Calu3 (cell line): ENCODE measurements at regions not wholly inside any gene's neighbourhood (a gene's known extent, or its start where the extent isn't known, plus 50 kb on each side); places are given as distances from the start of the nearest gene placed in this dataset.

ENCODE experiments used
- BruUV-seq: library from RNA; stranded (reverse); fragments of 400-500 nt; replicated peaks from 2 replicates; lab custom pipeline; 2021; lab: Mats Ljungman, UMichigan
- CTCF ChIA-PET: fragments of 300-600 bp; sonication (Branson Sonifier 250); formaldehyde crosslinking; loops from one replicate; lab custom pipeline; 2022; ENCODE audit warnings: antibody characterized with exemption; lab: Charles Lee
- DNase-seq: peaks from one replicate; pipeline ENCODE4 v3.0.0; 2022
- H3K27ac Mint-ChIP-seq: one replicate; pipeline ENCODE4 v1.8.0; 2022; ENCODE audit warnings: mixed read lengths; ENCODE audit not compliant: unreplicated experiment
- H3K27me3 Mint-ChIP-seq: one replicate; pipeline ENCODE4 v1.8.0; 2022; ENCODE audit warnings: mixed read lengths; ENCODE audit not compliant: unreplicated experiment
- H3K36me3 Mint-ChIP-seq: one replicate; pipeline ENCODE4 v1.8.0; 2022; ENCODE audit warnings: mild to moderate bottlenecking, moderate library complexity, mixed read lengths; ENCODE audit not compliant: insufficient read depth, unreplicated experiment
- H3K4me1 Mint-ChIP-seq: one replicate; pipeline ENCODE4 v1.8.0; 2022; ENCODE audit warnings: mild to moderate bottlenecking, low read depth, mixed read lengths; ENCODE audit not compliant: unreplicated experiment
- H3K4me3 Mint-ChIP-seq: one replicate; pipeline ENCODE4 v1.8.0; 2022; ENCODE audit warnings: mild to moderate bottlenecking, low read depth, moderate library complexity, mixed read lengths; ENCODE audit not compliant: unreplicated experiment
- H3K9me3 Mint-ChIP-seq: one replicate; pipeline ENCODE4 v1.8.0; 2022; ENCODE audit warnings: low read depth, mixed read lengths; ENCODE audit not compliant: unreplicated experiment
- intact Hi-C: fragments of 100-400 bp; cut with micrococcal nuclease; formaldehyde crosslinking; loops from one replicate; pipeline ENCODE4 v1.10.0; 2022; ENCODE audit not compliant: unreplicated experiment
- TF ChIP-seq, protein P1 (sequence below): fragments of 200-600 bp; IDR thresholded peaks from one replicate; pipeline ENCODE4 v1.8.0; 2022; ENCODE audit warnings: antibody characterized with exemption; ENCODE audit not compliant: unreplicated experiment

DNA sequence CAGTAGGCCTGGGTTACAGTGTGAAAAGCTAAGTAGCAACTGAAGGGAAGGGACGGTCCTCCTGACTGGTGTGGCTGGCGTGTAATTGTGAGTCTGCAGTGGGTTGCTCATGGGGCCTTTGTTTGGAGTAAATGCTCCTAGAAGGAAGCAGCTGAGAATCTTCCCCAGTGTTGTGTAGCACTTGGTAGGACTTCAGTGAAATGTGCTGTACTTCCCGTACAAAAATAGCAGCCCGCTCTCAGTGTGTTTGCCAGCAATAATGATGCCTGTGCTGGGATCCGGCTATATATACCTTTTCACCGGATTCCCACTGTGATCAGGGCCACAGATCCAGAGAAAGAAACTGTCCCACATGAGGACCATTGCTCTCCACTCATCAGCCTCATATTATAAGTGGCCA, 175.7 kb upstream of the NTM start:
- no TSS peak for BruUV-seq
- intact Hi-C loops = no loop called here
- Mint-ChIP-seq H3K4me3 (no peak overlapping the region), H3K36me3 (no peaks in the 10 kb centered on the region), H3K27me3 (no peaks in the 10 kb centered on the region), H3K4me1 (no peaks in the 10 kb centered on the region), H3K9me3 (peaks cover 2% of the 10 kb centered on the region), H3K27ac (no peak overlapping the region)
- TF ChIP-seq, protein P1, sequence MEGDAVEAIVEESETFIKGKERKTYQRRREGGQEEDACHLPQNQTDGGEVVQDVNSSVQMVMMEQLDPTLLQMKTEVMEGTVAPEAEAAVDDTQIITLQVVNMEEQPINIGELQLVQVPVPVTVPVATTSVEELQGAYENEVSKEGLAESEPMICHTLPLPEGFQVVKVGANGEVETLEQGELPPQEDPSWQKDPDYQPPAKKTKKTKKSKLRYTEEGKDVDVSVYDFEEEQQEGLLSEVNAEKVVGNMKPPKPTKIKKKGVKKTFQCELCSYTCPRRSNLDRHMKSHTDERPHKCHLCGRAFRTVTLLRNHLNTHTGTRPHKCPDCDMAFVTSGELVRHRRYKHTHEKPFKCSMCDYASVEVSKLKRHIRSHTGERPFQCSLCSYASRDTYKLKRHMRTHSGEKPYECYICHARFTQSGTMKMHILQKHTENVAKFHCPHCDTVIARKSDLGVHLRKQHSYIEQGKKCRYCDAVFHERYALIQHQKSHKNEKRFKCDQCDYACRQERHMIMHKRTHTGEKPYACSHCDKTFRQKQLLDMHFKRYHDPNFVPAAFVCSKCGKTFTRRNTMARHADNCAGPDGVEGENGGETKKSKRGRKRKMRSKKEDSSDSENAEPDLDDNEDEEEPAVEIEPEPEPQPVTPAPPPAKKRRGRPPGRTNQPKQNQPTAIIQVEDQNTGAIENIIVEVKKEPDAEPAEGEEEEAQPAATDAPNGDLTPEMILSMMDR = no peak
- no peak for DNase-seq
- CTCF ChIA-PET = no interaction called here

DNA sequence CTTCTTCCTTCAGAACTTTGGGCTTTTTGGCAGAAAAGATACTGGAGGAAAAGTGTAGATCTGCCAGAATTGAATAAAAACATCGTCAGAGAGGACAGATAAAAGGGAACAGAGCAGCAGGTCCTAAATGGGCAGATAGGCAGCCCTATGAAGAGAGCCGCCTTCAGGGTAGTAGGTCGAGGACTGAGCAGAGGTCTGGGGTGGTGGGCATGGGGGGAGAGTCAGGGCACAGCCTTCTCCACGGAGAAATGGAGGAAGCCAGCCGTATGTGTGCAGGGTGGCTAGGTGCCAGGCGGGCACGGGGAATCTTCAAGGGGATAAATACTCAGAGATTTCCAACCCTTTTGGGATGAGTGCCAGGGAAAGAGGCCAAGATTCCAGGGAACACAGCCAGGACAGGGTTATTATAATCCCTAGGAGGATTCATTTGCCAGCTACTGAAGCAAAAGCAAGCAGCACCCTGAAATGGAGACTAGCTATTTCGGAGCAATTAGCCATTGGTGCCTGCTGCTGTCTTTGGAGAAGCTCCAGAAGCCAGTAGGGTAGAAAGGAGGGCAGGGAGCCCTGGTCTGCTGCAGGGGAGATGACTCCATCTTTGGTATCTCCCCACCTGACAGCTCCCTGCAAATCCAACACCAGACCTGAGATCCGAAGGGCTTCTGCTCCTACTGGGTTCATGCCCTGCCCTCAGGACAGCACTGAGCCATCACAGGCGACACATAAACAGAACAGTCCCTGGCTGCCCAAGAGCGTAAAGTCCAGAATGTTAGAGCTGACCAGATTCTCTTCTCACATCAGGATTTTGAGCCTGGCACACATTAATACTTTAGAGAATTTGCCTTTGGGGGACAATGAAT, 174.5 kb upstream of the NTM start:
- Mint-ChIP-seq H3K27ac (no peak overlapping the region), H3K27me3 (no peaks in the 10 kb centered on the region), H3K4me3 (no peak overlapping the region), H3K36me3 (no peaks in the 10 kb centered on the region), H3K4me1 (no peaks in the 10 kb centered on the region), H3K9me3 (peaks cover 2% of the 10 kb centered on the region)
- intact Hi-C loops = no loop called here
- CTCF ChIA-PET = no interaction called here
- TF ChIP-seq, protein P1 = no peak
- no TSS peak for BruUV-seq
- DNase-seq = no peak

DNA sequence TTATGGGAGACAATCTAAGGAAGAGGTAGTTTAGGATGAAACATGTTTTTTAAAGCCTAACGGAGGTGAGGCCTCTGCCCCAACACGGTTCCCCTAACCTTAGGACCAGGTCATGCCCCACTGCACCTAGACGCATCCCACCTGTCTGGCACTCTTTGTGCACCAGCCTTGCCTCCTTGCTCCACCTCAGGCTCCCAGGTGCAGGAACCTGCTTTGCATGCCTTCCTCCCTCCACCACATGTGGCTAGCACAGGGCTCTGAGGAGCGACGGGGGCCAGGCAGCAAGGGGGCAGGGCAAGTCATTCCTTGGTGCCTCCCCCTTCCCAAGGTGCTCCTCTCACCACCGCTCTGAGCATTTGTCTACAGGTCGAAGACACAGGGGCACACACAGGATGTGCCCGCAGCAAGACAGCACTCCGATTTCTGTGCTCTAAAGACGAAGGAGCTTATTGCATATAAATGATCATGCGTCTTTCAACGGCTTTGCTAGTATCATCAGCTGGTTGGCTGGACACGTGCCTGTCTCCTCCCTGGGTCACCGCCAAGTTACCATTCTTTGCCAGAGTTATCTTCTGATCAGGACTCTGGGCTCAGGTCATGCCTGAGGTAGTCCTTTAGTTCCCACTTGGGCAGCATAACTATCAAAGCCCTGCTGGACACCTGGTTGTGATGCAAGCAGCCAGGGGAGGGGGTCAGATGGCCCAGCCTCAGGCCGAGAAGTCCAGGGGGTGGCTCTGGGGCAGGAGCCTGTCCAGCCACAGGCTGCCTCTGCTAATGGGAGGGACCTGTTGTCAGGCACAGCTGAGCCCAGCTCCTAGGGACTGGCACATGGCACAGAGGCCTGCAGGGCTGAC, 172.0 kb upstream of the NTM start:
- BruUV-seq = no TSS peak
- no peak for DNase-seq
- Mint-ChIP-seq H3K36me3 (peaks cover under 1% of the 10 kb centered on the region), H3K27ac (no peak overlapping the region), H3K4me1 (no peaks in the 10 kb centered on the region), H3K27me3 (no peaks in the 10 kb centered on the region), H3K4me3 (no peak overlapping the region), H3K9me3 (peaks cover 7% of the 10 kb centered on the region)
- TF ChIP-seq, protein P1 = no peak
- CTCF ChIA-PET = no interaction called here
- intact Hi-C loops = no loop called here

DNA sequence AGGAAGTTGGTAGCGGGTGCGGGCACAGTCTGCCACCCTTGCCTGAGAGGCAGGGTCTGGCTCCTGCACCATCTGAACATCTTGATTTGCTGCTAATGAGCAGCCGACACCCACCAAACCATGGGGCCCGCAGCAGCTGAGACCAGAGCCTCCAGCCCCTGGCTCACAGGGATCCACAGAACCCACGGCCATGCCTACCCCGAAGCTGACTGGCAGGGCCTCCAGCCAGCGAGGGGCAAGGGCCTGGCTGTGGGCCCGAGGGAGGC, 171.5 kb upstream of the NTM start:
- TF ChIP-seq, protein P1 = no peak
- BruUV-seq = no TSS peak
- Mint-ChIP-seq H3K9me3 (peaks cover 9% of the 10 kb centered on the region), H3K4me1 (no peaks in the 10 kb centered on the region), H3K4me3 (no peak overlapping the region), H3K27me3 (no peaks in the 10 kb centered on the region), H3K27ac (no peak overlapping the region), H3K36me3 (peaks cover 3% of the 10 kb centered on the region)
- intact Hi-C loops = no loop called here
- CTCF ChIA-PET = no interaction called here
- DNase-seq = no peak
